SK-N-SH (cell line): ENCODE measurements at regions not wholly inside any gene's neighbourhood (a gene's known extent, or its start where the extent isn't known, plus 50 kb on each side); places are given as distances from the start of the nearest gene placed in this dataset.

Experiments used
- CTCF ChIA-PET: fragments of 300-600, 350-600 bp; formaldehyde crosslinking; extraction: SDS; loops from one replicate; lab custom pipeline; 2021; lab: Yijun Ruan, JAX
- POLR2A ChIA-PET: fragments of 350-600 bp; sonication (Branson Sonifier 250); formaldehyde crosslinking; extraction: SDS; loops from one replicate; lab custom pipeline; 2020; ENCODE audit warnings: antibody characterized with exemption, inconsistent platforms; lab: Yijun Ruan, JAX
- DNase-seq: peaks from one replicate; pipeline ENCODE4 v3.0.0; 2012
- H2AFZ ChIP-seq: fragments of 200-600 bp; sonication (generic); 2 replicates; pipeline ENCODE4 v1.8.1; 2016; ENCODE audit warnings: antibody characterized with exemption, mild to moderate bottlenecking, low read depth
- H3F3A ChIP-seq: fragments of 200-600 bp; sonication (generic); replicated peaks from 2 replicates; pipeline ENCODE3; 2016; ENCODE audit warnings: antibody characterized with exemption, mild to moderate bottlenecking; ENCODE audit not compliant: insufficient read depth
- H3K27ac ChIP-seq, 2 experiments: fragments of 200-500 bp in 1 of 2; fragments of 200-600 bp in 1 of 2; sonication (Bioruptor generic) in 1 of 2; sonication (generic), shearing (Covaris generic) in 1 of 2; 2 replicates each; pipeline versions ENCODE4 v1.5.1 to v1.6.1; 2014 to 2016; ENCODE audit warnings: low read depth in 2 of 2, inconsistent platforms in 1 of 2, low read length in 1 of 2, mild to moderate bottlenecking in 1 of 2, mixed read lengths in 1 of 2
- H3K27me3 ChIP-seq: fragments of 200-600 bp; sonication (generic), shearing (Covaris generic); 2 replicates; pipeline ENCODE4 v1.6.1; 2016; ENCODE audit warnings: mixed run types; ENCODE audit not compliant: insufficient read depth
- H3K36me3 ChIP-seq, 2 experiments: fragments of 200-500 bp in 1 of 2; fragments of 200-600 bp in 1 of 2; sonication (Bioruptor generic) in 1 of 2; sonication (generic) in 1 of 2; replicated peaks in 1 of 2; 2 replicates each; pipeline versions ENCODE3 to v1.5.1; 2014 to 2016; ENCODE audit warnings: low read length in 1 of 2, mild to moderate bottlenecking in 1 of 2; ENCODE audit not compliant: insufficient read depth in 2 of 2, control insufficient read depth in 1 of 2
- H3K4me1 ChIP-seq, 2 experiments: fragments of 200-500 bp in 1 of 2; fragments of 200-600 bp in 1 of 2; sonication (Bioruptor generic) in 1 of 2; sonication (generic), shearing (Covaris generic) in 1 of 2; 2 replicates each; pipeline versions ENCODE4 v1.5.1 to v1.6.1; 2014 to 2016; ENCODE audit warnings: low read depth in 1 of 2, low read length in 1 of 2, mixed run types in 1 of 2; ENCODE audit not compliant: insufficient read depth in 2 of 2, control insufficient read depth in 1 of 2
- H3K4me2 ChIP-seq: fragments of 200-600 bp; sonication (generic), shearing (Covaris generic); 2 replicates; pipeline ENCODE4 v1.6.1; 2017; ENCODE audit warnings: mixed run types
- H3K4me3 ChIP-seq, 2 experiments: fragments of 200-500 bp in 1 of 2; fragments of 200-600 bp in 1 of 2; sonication (Bioruptor generic) in 1 of 2; sonication (generic), shearing (Covaris generic) in 1 of 2; 2 replicates each; pipeline versions ENCODE4 v1.5.1 to v1.8.1; 2014 to 2016; ENCODE audit warnings: low read depth in 2 of 2, inconsistent platforms in 1 of 2, low read length in 1 of 2, mild to moderate bottlenecking in 1 of 2, mixed read lengths in 1 of 2, moderate library complexity in 1 of 2
- H3K79me2 ChIP-seq: fragments of 200-600 bp; sonication (generic); 2 replicates; pipeline ENCODE4 v1.8.1; 2017; ENCODE audit warnings: mild to moderate bottlenecking; ENCODE audit not compliant: insufficient read depth
- H3K9ac ChIP-seq: fragments of 200-600 bp; sonication (generic); 2 replicates; pipeline ENCODE4 v1.6.1; 2017; ENCODE audit warnings: mixed run types
- H3K9me2 ChIP-seq: fragments of 200-600 bp; sonication (generic); 2 replicates; pipeline ENCODE4 v1.6.1; 2017; ENCODE audit warnings: mixed run types
- H3K9me3 ChIP-seq: fragments of 200-600 bp; sonication (generic); 2 replicates; pipeline ENCODE4 v1.6.1; 2017; ENCODE audit warnings: mixed run types, mild to moderate bottlenecking, moderate library complexity
- H4K20me1 ChIP-seq: fragments of 200-600 bp; sonication (generic); 2 replicates; pipeline ENCODE4 v1.6.1; 2017; ENCODE audit warnings: mild to moderate bottlenecking, mixed run types; ENCODE audit not compliant: insufficient read depth
- CHD2 ChIP-seq: fragments of 150-350 bp; IDR thresholded peaks from 2 replicates; pipeline ENCODE4 v1.6.1; 2018; ENCODE audit warnings: low read length; ENCODE audit not compliant: partially characterized antibody
- CTCF ChIP-seq: fragments of 200-600 bp; sonication (generic); IDR thresholded peaks from 2 replicates; pipeline ENCODE4 v1.6.1; 2017; ENCODE audit warnings: antibody characterized with exemption, mild to moderate bottlenecking, moderate library complexity
- EP300 ChIP-seq, 2 experiments: IDR thresholded peaks; 2 replicates each; pipeline versions ENCODE4 v1.4.0 to v1.6.1; 2012; ENCODE audit warnings: borderline replicate concordance in 1 of 2, low read depth in 1 of 2, low read length in 1 of 2
- FOSL2 ChIP-seq: IDR thresholded peaks from 2 replicates; pipeline ENCODE4 v1.4.0; 2012; ENCODE audit warnings: low read depth, mild to moderate bottlenecking, moderate library complexity, borderline replicate concordance
- FOXJ3 ChIP-seq: sonication (generic); formaldehyde crosslinking; IDR thresholded peaks from 2 replicates; pipeline ENCODE4 v1.5.1; 2020; ENCODE audit warnings: mild to moderate bottlenecking, missing genetic modification reagents
- FOXM1 ChIP-seq: IDR thresholded peaks from 2 replicates; pipeline ENCODE4 v1.4.0; 2012; ENCODE audit warnings: low read depth, mild to moderate bottlenecking
- GABPA ChIP-seq: IDR thresholded peaks from 2 replicates; pipeline ENCODE4 v1.4.0; 2012; ENCODE audit warnings: low read depth, mild to moderate bottlenecking
- JUND ChIP-seq: IDR thresholded peaks from 2 replicates; pipeline ENCODE4 v1.4.0; 2012
- MEF2A ChIP-seq: IDR thresholded peaks from 2 replicates; pipeline ENCODE4 v1.4.0; 2012; ENCODE audit warnings: low read depth, borderline replicate concordance
- NRF1 ChIP-seq: IDR thresholded peaks from 2 replicates; pipeline ENCODE4 v1.6.1; 2012; ENCODE audit warnings: low read depth, mild to moderate bottlenecking, low read length
- POLR2AphosphoS5 ChIP-seq: IDR thresholded peaks from 2 replicates; pipeline ENCODE4 v1.6.1; 2012; ENCODE audit warnings: low read depth, low read length
- RFX5 ChIP-seq: IDR thresholded peaks from 2 replicates; pipeline ENCODE4 v1.6.1; 2012; ENCODE audit warnings: mild to moderate bottlenecking, improper control_type of control experiment, low read length
- RXRA ChIP-seq: IDR thresholded peaks from 2 replicates; pipeline ENCODE4 v1.4.0; 2012; ENCODE audit warnings: low read depth, mild to moderate bottlenecking, borderline replicate concordance
- SIN3A ChIP-seq: IDR thresholded peaks from 2 replicates; pipeline ENCODE4 v1.6.1; 2012; ENCODE audit warnings: low read depth, mild to moderate bottlenecking, low read length, moderate library complexity, borderline replicate concordance
- TCF12 ChIP-seq: IDR thresholded peaks from 2 replicates; pipeline ENCODE4 v1.4.0; 2012
- TEAD4 ChIP-seq: IDR thresholded peaks from 2 replicates; pipeline ENCODE4 v1.4.0; 2012; ENCODE audit warnings: mild to moderate bottlenecking, borderline replicate concordance; ENCODE audit not compliant: insufficient read depth
- USF2 ChIP-seq: fragments of 150-350 bp; IDR thresholded peaks from 2 replicates; pipeline ENCODE4 v1.6.1; 2017; ENCODE audit warnings: antibody characterized with exemption, low read length, low read depth, borderline replicate concordance
- WGBS: methylation state at CpG from one replicate; pipeline ENCODE4 v1.1.6; 2017; ENCODE audit warnings: low lambda C conversion rate; 5-methylcytosine and 5-hydroxymethylcytosine counted together

- no peak for TF ChIP-seq POLR2AphosphoS5
- TF ChIP-seq FOXM1, result no peak
- no peak for TF ChIP-seq FOXJ3 (CRISPR knock-in tag)
- TF ChIP-seq RFX5, result no peak
- TF ChIP-seq FOSL2, result no peak
- no peak for TF ChIP-seq RXRA
- no peak for TF ChIP-seq TCF12
- TF ChIP-seq EP300 (IDR thresholded peaks at IDR 0.05; ENCODE audit: borderline replicate concordance in 1 of 2, low read depth in 1 of 2, low read length in 1 of 2), result no peak
- TF ChIP-seq SIN3A, result no peak
- TF ChIP-seq, all 33 proteins: peak for 0
- H4K20me1 ChIP-seq, result no peaks in the 10 kb centered on the region
- POLR2A ChIA-PET, result no interaction called here
Measured at GRCh38 chr2:7730449-7730848, 813.2 kb downstream of the RNF144A start.

GRCh38 chr2:7730990-7731389 is 813.8 kb downstream of the RNF144A start:
- Histone ChIP-seq H3K36me3 (no peaks in the 10 kb centered on the region), H3K4me1 (no peaks in the 10 kb centered on the region; a peak in 1 of 4 replicates), H3K9me2 (no peaks in the 10 kb centered on the region), H2AFZ (no peak overlapping the region), H3F3A (no peaks in the 10 kb centered on the region), H3K9ac (no peak overlapping the region), H3K27ac (no peak overlapping the region), H3K9me3 (no peaks in the 10 kb centered on the region), H3K4me3 (no peak overlapping the region), H3K4me2 (no peak overlapping the region), H3K27me3 (no peaks in the 10 kb centered on the region)
- DNase-seq, result no peak
- WGBS, result 78% methylated on average over 4 of the region's 4 CpGs
- POLR2A ChIA-PET, result no interaction called here
- TF ChIP-seq RXRA (no peak), POLR2AphosphoS5 (no peak)
- TF ChIP-seq, all 33 proteins: peak for 0
- CTCF ChIA-PET, result no interaction called here
- Histone ChIP-seq H4K20me1 (no peaks in the 10 kb centered on the region), H3K79me2 (no peaks in the 10 kb centered on the region)

More at GRCh38 chr2:7730449-7730848, 813.2 kb downstream of the RNF144A start:
- Histone ChIP-seq H3K27me3 (no peaks in the 10 kb centered on the region), H3K4me2 (no peak overlapping the region), H3K9me3 (no peaks in the 10 kb centered on the region), H3K4me1 (no peaks in the 10 kb centered on the region; a peak in 1 of 4 replicates), H2AFZ (no peak overlapping the region), H3K36me3 (no peaks in the 10 kb centered on the region), H3K9ac (no peak overlapping the region), H3F3A (no peaks in the 10 kb centered on the region), H3K27ac (no peak overlapping the region), H3K9me2 (no peaks in the 10 kb centered on the region), H3K79me2 (no peaks in the 10 kb centered on the region), H3K4me3 (no peak overlapping the region)
- CTCF ChIA-PET, result no interaction called here
- 77% methylated on average over 5 of the region's 5 CpGs for WGBS
- DNase-seq, result no peak

- 80% methylated on average over 5 of the region's 5 CpGs for WGBS
- Histone ChIP-seq H3F3A (no peaks in the 10 kb centered on the region), H3K9me2 (no peaks in the 10 kb centered on the region), H3K79me2 (no peaks in the 10 kb centered on the region), H3K4me3 (no peak overlapping the region), H4K20me1 (no peaks in the 10 kb centered on the region), H3K27ac (no peak overlapping the region), H3K4me1 (peaks cover 0 to 11% of the 10 kb centered on the region in 2 experiments; a peak in 2 of 4 replicates), H3K27me3 (no peaks in the 10 kb centered on the region), H2AFZ (no peak overlapping the region), H3K9me3 (no peaks in the 10 kb centered on the region), H3K36me3 (no peaks in the 10 kb centered on the region), H3K4me2 (no peak overlapping the region), H3K9ac (no peak overlapping the region)
- DNase-seq, result no peak
- CTCF ChIA-PET, result no interaction called here
- TF ChIP-seq FOXM1 (no peak), USF2 (no peak), CHD2 (no peak), CTCF (no peak), EP300 (IDR thresholded peaks at IDR 0.05; ENCODE audit: borderline replicate concordance in 1 of 2, low read depth in 1 of 2, low read length in 1 of 2) (no peak), TEAD4 (no peak), MEF2A (no peak), NRF1 (no peak), GABPA (no peak), JUND (no peak), POLR2AphosphoS5 (no peak)
- POLR2A ChIA-PET, result no interaction called here
Measured at GRCh38 chr2:7732497-7732896, 815.3 kb downstream of the RNF144A start.
